ENCODE measurements at regions not wholly inside any gene's neighbourhood (a gene's known extent, or its start where the extent isn't known, plus 50 kb on each side); places are given as distances from the start of the nearest gene placed in this dataset.

DNA sequence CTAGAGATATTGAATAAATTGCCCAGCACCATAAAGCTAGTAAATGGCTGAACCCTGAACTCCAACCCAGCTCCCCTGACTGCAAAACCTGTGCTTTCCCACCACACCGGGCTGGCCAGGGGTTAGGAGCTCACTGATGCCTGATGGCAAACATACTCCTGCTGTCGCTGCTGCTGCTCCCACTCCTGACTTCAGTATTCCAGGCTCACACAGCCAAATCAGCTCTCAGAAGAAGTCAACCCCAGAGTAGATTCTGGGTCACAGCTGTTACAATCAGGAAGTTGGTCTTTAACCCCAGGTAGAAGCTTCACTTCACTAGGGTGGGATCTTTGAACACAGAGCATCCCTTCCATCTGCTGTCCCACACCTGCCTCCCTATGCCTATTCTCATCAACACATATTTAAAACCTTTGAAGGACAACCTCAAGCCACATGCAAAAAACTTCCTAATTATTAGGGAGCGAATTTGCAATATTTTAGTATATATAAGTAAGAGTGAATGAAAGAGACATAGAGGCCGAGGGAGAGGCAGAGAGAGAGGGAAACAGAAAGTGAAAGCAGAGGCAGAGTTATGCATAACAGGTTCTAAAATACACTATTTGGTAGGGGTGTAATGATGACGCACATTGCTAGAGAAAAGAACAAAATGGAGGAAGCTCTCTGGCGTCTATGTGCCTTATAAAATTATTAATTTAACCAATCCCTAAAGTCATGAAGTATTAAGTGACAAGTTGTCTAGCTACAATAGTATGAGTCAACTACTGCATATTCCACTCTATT, 99.4 kb upstream of the SERP2 start:
- no peak for TF ChIP-seq EZH2 (IDR thresholded peaks at IDR 0.05; ENCODE audit: borderline replicate concordance, low read length)
- TF ChIP-seq, protein P1, sequence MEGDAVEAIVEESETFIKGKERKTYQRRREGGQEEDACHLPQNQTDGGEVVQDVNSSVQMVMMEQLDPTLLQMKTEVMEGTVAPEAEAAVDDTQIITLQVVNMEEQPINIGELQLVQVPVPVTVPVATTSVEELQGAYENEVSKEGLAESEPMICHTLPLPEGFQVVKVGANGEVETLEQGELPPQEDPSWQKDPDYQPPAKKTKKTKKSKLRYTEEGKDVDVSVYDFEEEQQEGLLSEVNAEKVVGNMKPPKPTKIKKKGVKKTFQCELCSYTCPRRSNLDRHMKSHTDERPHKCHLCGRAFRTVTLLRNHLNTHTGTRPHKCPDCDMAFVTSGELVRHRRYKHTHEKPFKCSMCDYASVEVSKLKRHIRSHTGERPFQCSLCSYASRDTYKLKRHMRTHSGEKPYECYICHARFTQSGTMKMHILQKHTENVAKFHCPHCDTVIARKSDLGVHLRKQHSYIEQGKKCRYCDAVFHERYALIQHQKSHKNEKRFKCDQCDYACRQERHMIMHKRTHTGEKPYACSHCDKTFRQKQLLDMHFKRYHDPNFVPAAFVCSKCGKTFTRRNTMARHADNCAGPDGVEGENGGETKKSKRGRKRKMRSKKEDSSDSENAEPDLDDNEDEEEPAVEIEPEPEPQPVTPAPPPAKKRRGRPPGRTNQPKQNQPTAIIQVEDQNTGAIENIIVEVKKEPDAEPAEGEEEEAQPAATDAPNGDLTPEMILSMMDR (conservative IDR thresholded peaks at IDR 0.05 in 1 of 2, IDR thresholded peaks at IDR 0.05 in 1 of 2; ENCODE audit: extremely low read depth in 1 of 2, insufficient read depth in 1 of 2, low read depth in 1 of 2, low read length in 2 of 2): no peak

Measured in mammary epithelial cell (primary cell).